Left kidney (tissue), 1 donor: ENCODE measurements at regions not wholly inside any gene's neighbourhood (a gene's known extent, or its start where the extent isn't known, plus 50 kb on each side); places are given as distances from the start of the nearest gene placed in this dataset.
A peak's percentile ranks its signal among the peaks of the same experiment; 100 is the strongest.

ENCODE experiments used
- DNase-seq: peaks from one replicate; pipeline ENCODE4 v3.0.0-alpha.2; 2013

- DNase-seq = no peak
Observed at GRCh38 chr5:8394965-8395364, 526.0 kb downstream of the MTRR start.

GRCh38 chr5:8396246-8396645 lies 527.3 kb downstream of the MTRR start:
- no peak for DNase-seq

- no peak for DNase-seq
Observed at GRCh38 chr5:8396756-8397155, 527.8 kb downstream of the MTRR start.

- DNase-seq = no peak
Observed at GRCh38 chr5:8399471-8399870, 530.5 kb downstream of the MTRR start.

- DNase-seq = no peak
Observed at GRCh38 chr5:8408258-8408657, 539.3 kb downstream of the MTRR start.

GRCh38 chr5:8410618-8411017 lies 541.7 kb downstream of the MTRR start:
- DNase-seq = no peak

- DNase-seq = no peak
Observed at GRCh38 chr5:8413975-8414374, 545.0 kb downstream of the MTRR start.

- no peak for DNase-seq
Observed at GRCh38 chr5:8417316-8418048, 548.5 kb downstream of the MTRR start.

GRCh38 chr5:8418049-8418426 lies 549.1 kb downstream of the MTRR start:
- no peak for DNase-seq

- no peak for DNase-seq
Observed at GRCh38 chr5:8429778-8430758, 561.1 kb downstream of the MTRR start.

- no peak for DNase-seq
Observed at GRCh38 chr5:8434501-8434900, 565.6 kb downstream of the MTRR start.

GRCh38 chr5:8436924-8437323 lies 568.0 kb downstream of the MTRR start:
- DNase-seq = no peak

GRCh38 chr5:8445139-8445538 lies 576.2 kb downstream of the MTRR start:
- DNase-seq = no peak

- DNase-seq = no peak
Observed at GRCh38 chr5:8446179-8446578, 577.2 kb downstream of the MTRR start.

GRCh38 chr5:8456846-8457186 lies 587.9 kb downstream of the MTRR start:
- DNase-seq = no peak

- DNase-seq = peak; percentile 82
Observed at GRCh38 chr5:8457187-8458037, 588.5 kb downstream of the MTRR start.

- peak; percentile 3 for DNase-seq
Observed at GRCh38 chr5:8458038-8458383, 589.1 kb downstream of the MTRR start.

GRCh38 chr5:8461543-8461942 lies 592.6 kb downstream of the MTRR start:
- no peak for DNase-seq

GRCh38 chr5:8462565-8462964 lies 593.6 kb downstream of the MTRR start:
- DNase-seq = no peak

GRCh38 chr5:8470489-8470888 lies 601.5 kb downstream of the MTRR start:
- DNase-seq = no peak

- DNase-seq = no peak
Observed at GRCh38 chr5:8471581-8471980, 602.6 kb downstream of the MTRR start.

- no peak for DNase-seq
Observed at GRCh38 chr5:8473016-8473415, 604.1 kb downstream of the MTRR start.
